Right atrium auricular region (tissue), 2 donors: ENCODE measurements at regions not wholly inside any gene's neighbourhood (a gene's known extent, or its start where the extent isn't known, plus 50 kb on each side); places are given as distances from the start of the nearest gene placed in this dataset.

Source experiments
- DNase-seq: peaks from one replicate; pipeline ENCODE4 v3.0.0-alpha.2; 2019; ENCODE audit warnings: low spot score
- H3K27ac ChIP-seq, 2 donors: fragments of 200-600 bp; sonication (generic); 1 replicate in 1 of 2; 2 replicates in 1 of 2; pipeline ENCODE4 v1.5.1; 2016 to 2019
- H3K27me3 ChIP-seq, 2 donors: fragments of 200-600 bp; sonication (generic); one replicate each; pipeline versions ENCODE4 v1.5.1 to v1.6.0; 2017 to 2019
- H3K36me3 ChIP-seq: fragments of 200-600 bp; sonication (generic); one replicate; pipeline ENCODE4 v1.5.1; 2016
- H3K4me1 ChIP-seq, 2 donors: fragments of 200-600 bp; sonication (generic); one replicate each; pipeline versions ENCODE4 v1.5.1 to v1.6.0; 2017 to 2019
- H3K4me3 ChIP-seq, 2 donors: fragments of 200-600 bp; sonication (generic); 1 replicate in 1 of 2; 2 replicates in 1 of 2; pipeline ENCODE4 v1.5.1; 2017 to 2019; ENCODE audit warnings: mild to moderate bottlenecking in 1 of 2, moderate library complexity in 1 of 2
- H3K9me3 ChIP-seq, 2 donors: fragments of 200-600 bp; sonication (generic); one replicate each; pipeline ENCODE4 v1.5.1; 2019
- CTCF ChIP-seq, 2 donors: fragments of 200-600 bp; sonication (generic); IDR thresholded peaks; one replicate each; pipeline ENCODE4 v1.5.1; 2019; ENCODE audit warnings: antibody characterized with exemption in 2 of 2

GRCh38 chr20:39646874-39647413 lies 684.8 kb downstream of the DHX35 start:
- no peak for DNase-seq
- Histone ChIP-seq H3K27ac (no peak overlapping the region), H3K9me3 (no peaks in the 10 kb centered on the region), H3K4me1 (no peaks in the 10 kb centered on the region), H3K36me3 (no peaks in the 10 kb centered on the region), H3K27me3 (no peaks in the 10 kb centered on the region), H3K4me3 (no peak overlapping the region)
- TF ChIP-seq CTCF (IDR thresholded peaks at IDR 0.05) = no peak

GRCh38 chr20:39645131-39645530 lies 683.0 kb downstream of the DHX35 start:
- Histone ChIP-seq H3K27me3 (no peaks in the 10 kb centered on the region), H3K4me3 (no peak overlapping the region), H3K27ac (no peak overlapping the region), H3K9me3 (no peaks in the 10 kb centered on the region), H3K36me3 (no peaks in the 10 kb centered on the region), H3K4me1 (no peaks in the 10 kb centered on the region)
- no peak for DNase-seq
- TF ChIP-seq CTCF (IDR thresholded peaks at IDR 0.05) = no peak

GRCh38 chr20:39643292-39643691 lies 681.1 kb downstream of the DHX35 start:
- no peak for DNase-seq
- Histone ChIP-seq H3K36me3 (no peaks in the 10 kb centered on the region), H3K9me3 (no peaks in the 10 kb centered on the region), H3K4me1 (no peaks in the 10 kb centered on the region), H3K27me3 (no peaks in the 10 kb centered on the region), H3K4me3 (no peak overlapping the region), H3K27ac (no peak overlapping the region)
- TF ChIP-seq CTCF (IDR thresholded peaks at IDR 0.05) = no peak

GRCh38 chr20:39641423-39641822 lies 679.3 kb downstream of the DHX35 start:
- H3K4me1 ChIP-seq = no peaks in the 10 kb centered on the region
- no peak overlapping the region for H3K4me3 ChIP-seq
- H3K27me3 ChIP-seq = no peaks in the 10 kb centered on the region
- TF ChIP-seq CTCF (IDR thresholded peaks at IDR 0.05) = no peak
- no peaks in the 10 kb centered on the region for H3K9me3 ChIP-seq
- DNase-seq = no peak
- H3K36me3 ChIP-seq = no peaks in the 10 kb centered on the region
- H3K27ac ChIP-seq = no peak overlapping the region

- TF ChIP-seq CTCF (IDR thresholded peaks at IDR 0.05) = no peak
- DNase-seq = no peak
- Histone ChIP-seq H3K27ac (no peak overlapping the region), H3K4me3 (no peak overlapping the region), H3K4me1 (no peaks in the 10 kb centered on the region), H3K27me3 (no peaks in the 10 kb centered on the region), H3K9me3 (no peaks in the 10 kb centered on the region), H3K36me3 (no peaks in the 10 kb centered on the region)
Observed at GRCh38 chr20:39640147-39640546, 678.0 kb downstream of the DHX35 start.

GRCh38 chr20:39638731-39639130 lies 676.6 kb downstream of the DHX35 start:
- TF ChIP-seq CTCF (IDR thresholded peaks at IDR 0.05) = no peak
- Histone ChIP-seq H3K4me3 (no peak overlapping the region), H3K36me3 (no peaks in the 10 kb centered on the region), H3K27me3 (no peaks in the 10 kb centered on the region), H3K4me1 (no peaks in the 10 kb centered on the region), H3K9me3 (no peaks in the 10 kb centered on the region), H3K27ac (no peak overlapping the region)
- no peak for DNase-seq
